HepG2 (cell line): ENCODE measurements at regions not wholly inside any gene's neighbourhood (a gene's known extent, or its start where the extent isn't known, plus 50 kb on each side); places are given as distances from the start of the nearest gene placed in this dataset.

Experiments used
- ATAC-seq: fragments of 200-7000 bp; cut with Tn5 transposase; 3 replicates; pipeline ENCODE4 v1.9.1; 2020; ENCODE audit warnings: mild to moderate bottlenecking, moderate library complexity
- BruUV-seq: library from RNA; stranded (reverse); fragments of 400-500 nt; replicated peaks from 2 replicates; lab custom pipeline; 2021; lab: Mats Ljungman, UMichigan
- CTCF ChIA-PET: fragments of 300-600 bp; formaldehyde crosslinking; extraction: SDS; loops from one replicate; lab custom pipeline; 2021; ENCODE audit warnings: low total read pairs, inconsistent platforms, low intra/inter-chr PET ratio; lab: Yijun Ruan, JAX
- POLR2A ChIA-PET: fragments of 350-600 bp; sonication (Branson Sonifier 250); formaldehyde crosslinking; loops from one replicate; lab custom pipeline; 2020; ENCODE audit warnings: antibody characterized with exemption, inconsistent platforms; lab: Yijun Ruan, JAX
- DNase-seq: peaks from one replicate; pipeline ENCODE4 v3.0.0-alpha.2; 2015; ENCODE audit warnings: low spot score
- FAIRE-seq: peaks from 3 replicates; lab custom pipeline; 2011; peaks lifted over from hg19 to GRCh38; lab: Jason Lieb, UNC
- H2AFZ ChIP-seq: one replicate; pipeline ENCODE4 v1.6.1; 2011; ENCODE audit warnings: low read length, inconsistent platforms
- H3K27ac ChIP-seq: fragments of 300-600 bp; 3 replicates; pipeline ENCODE4 v1.8.0; 2011; ENCODE audit warnings: mixed run types, mild to moderate bottlenecking, mixed read lengths, low read length, inconsistent platforms; ENCODE audit not compliant: insufficient read depth; ENCODE audit errors: extremely low read length
- H3K27me3 ChIP-seq, 2 experiments: fragments of 200-600 bp in 1 of 2; 2 replicates in 1 of 2; 3 replicates in 1 of 2; pipeline versions ENCODE4 v1.6.0 to v1.8.0; 2011; ENCODE audit warnings: low read length in 2 of 2, mild to moderate bottlenecking in 2 of 2, moderate library complexity in 2 of 2, inconsistent platforms in 1 of 2; ENCODE audit not compliant: insufficient read depth in 2 of 2, control insufficient read depth in 1 of 2
- H3K36me3 ChIP-seq, 2 experiments: fragments of 200-600 bp in 1 of 2; replicated peaks in 1 of 2; 2 replicates in 1 of 2; 3 replicates in 1 of 2; pipeline versions ENCODE4 v1.5.1 to v1.8.0; 2011; ENCODE audit warnings: low read length in 2 of 2, inconsistent platforms in 1 of 2; ENCODE audit not compliant: insufficient read depth in 2 of 2, control insufficient read depth in 1 of 2
- H3K4me1 ChIP-seq: 2 replicates; pipeline ENCODE4 v1.5.1; 2012; ENCODE audit warnings: low read length, inconsistent platforms; ENCODE audit not compliant: insufficient read depth
- H3K4me2 ChIP-seq: 2 replicates; pipeline ENCODE4 v1.6.0; 2011; ENCODE audit warnings: low read depth, low read length, inconsistent platforms
- H3K4me3 ChIP-seq, 3 experiments: fragments of 200-600 bp in 1 of 3; sonication (generic), shearing (Covaris generic) in 1 of 3; replicated peaks in 1 of 3; 2 replicates each; pipeline ENCODE4 v1.5.1; 2011 to 2016; ENCODE audit warnings: low read length in 3 of 3, inconsistent platforms in 2 of 3, low read depth in 2 of 3, mild to moderate bottlenecking in 2 of 3, control low read depth in 1 of 3, mixed read lengths in 1 of 3; ENCODE audit not compliant: insufficient read depth in 1 of 3
- H3K79me2 ChIP-seq: one replicate; pipeline ENCODE4 v1.6.1; 2011; ENCODE audit warnings: low read length, inconsistent platforms; ENCODE audit not compliant: insufficient read depth
- H3K9ac ChIP-seq: 2 replicates; pipeline ENCODE4 v1.6.0; 2011; ENCODE audit warnings: mild to moderate bottlenecking, low read depth, low read length, inconsistent platforms; ENCODE audit not compliant: insufficient read depth
- H3K9me3 ChIP-seq: 2 replicates; pipeline ENCODE4 v1.5.1; 2012; ENCODE audit warnings: mild to moderate bottlenecking, low read length
- H4K20me1 ChIP-seq: 2 replicates; pipeline ENCODE4 v1.6.0; 2011; ENCODE audit warnings: inconsistent platforms, mild to moderate bottlenecking, low read length, moderate library complexity; ENCODE audit not compliant: insufficient read depth
- CSRNP1 ChIP-seq: sonication (generic); formaldehyde crosslinking; IDR thresholded peaks from 2 replicates; pipeline ENCODE4 v1.8.1; 2023; ENCODE audit warnings: mild to moderate bottlenecking, missing genetic modification reagents
- FOXO4 ChIP-seq: sonication (generic); formaldehyde crosslinking; conservative IDR thresholded peaks from 2 replicates; pipeline ENCODE4 v1.8.1; 2023; ENCODE audit warnings: missing genetic modification reagents
- MYNN ChIP-seq: sonication (generic); formaldehyde crosslinking; IDR thresholded peaks from 2 replicates; pipeline ENCODE4 v1.4.0; 2020; ENCODE audit warnings: mild to moderate bottlenecking, low read depth, missing genetic modification reagents
- POLR2G ChIP-seq: fragments of 200-400 bp; formaldehyde crosslinking; IDR thresholded peaks from 2 replicates; pipeline ENCODE4 v1.6.1; 2018; ENCODE audit warnings: mild to moderate bottlenecking, low read depth, low read length, moderate library complexity
- STAG1 ChIP-seq: sonication (generic); formaldehyde crosslinking; IDR thresholded peaks from 2 replicates; pipeline ENCODE4 v1.4.0; 2020; ENCODE audit warnings: missing genetic modification reagents
- TCF12 ChIP-seq, 2 experiments: fragments of 450-650 bp in 1 of 2; sonication (generic) in 1 of 2; formaldehyde crosslinking in 1 of 2; IDR thresholded peaks; 2 replicates each; pipeline versions ENCODE4 v1.6.1 to v1.8.0; 2017 to 2022; ENCODE audit warnings: antibody characterized with exemption in 1 of 2, mild to moderate bottlenecking in 1 of 2, missing genetic modification reagents in 1 of 2, moderate library complexity in 1 of 2
- ZNF496 ChIP-seq: sonication (generic); formaldehyde crosslinking; IDR thresholded peaks from 2 replicates; pipeline ENCODE4 v1.8.1; 2023; ENCODE audit warnings: mild to moderate bottlenecking, moderate library complexity, missing genetic modification reagents; ENCODE audit not compliant: insufficient replicate concordance
- ZNF678 ChIP-seq: sonication (generic); formaldehyde crosslinking; IDR thresholded peaks from 2 replicates; pipeline ENCODE4 v1.4.0; 2020; ENCODE audit warnings: mild to moderate bottlenecking, missing genetic modification reagents
- WGBS: methylation state at CpG from one replicate; pipeline ENCODE4 v1.1.6; 2017; ENCODE audit warnings: low lambda C conversion rate; 5-methylcytosine and 5-hydroxymethylcytosine counted together
- in situ Hi-C: cut with HindIII; loops from 2 replicates; pipeline ENCODE4 v1.10.0; 2017; ENCODE audit warnings: low pct_unique_long_range_greater_than_20kb; ENCODE audit not compliant: extremely low pct_ligation_motif_present
- intact Hi-C: fragments of 100-400 bp; cut with micrococcal nuclease; formaldehyde crosslinking; loops from one replicate; pipeline ENCODE4 v1.10.0; 2022; ENCODE audit not compliant: unreplicated experiment

GRCh38 chr1:83545066-83545862, 453.7 kb downstream of the TTLL7 start:
- H4K20me1 ChIP-seq = no peaks in the 10 kb centered on the region
- ChIA-PET CTCF (no interaction called here), POLR2A (no interaction called here)
- FAIRE-seq = no peak
- in situ Hi-C loops = no loop called here
- WGBS = 63% methylated on average over 5 of the region's 5 CpGs
- H3K4me3 ChIP-seq = no peak overlapping the region
- H3K4me2 ChIP-seq = no peak overlapping the region
- no peak overlapping the region for H3K9ac ChIP-seq
- no peaks in the 10 kb centered on the region for H3K4me1 ChIP-seq
- ATAC-seq = no peak
- intact Hi-C loops = loop anchor here (2.0 kb wide), 1 partner anchor 316 kb away; no protein-coding TSS in a partner anchor
- no TSS peak for BruUV-seq
- no peaks in the 10 kb centered on the region for H3K36me3 ChIP-seq
- no peak overlapping the region for H2AFZ ChIP-seq
- peaks cover 76% of the 10 kb centered on the region for H3K9me3 ChIP-seq
- no peaks in the 10 kb centered on the region; a peak in 1 of 5 replicates for H3K27me3 ChIP-seq
- no peak for DNase-seq
- H3K79me2 ChIP-seq = no peaks in the 10 kb centered on the region
- TF ChIP-seq STAG1 (CRISPR knock-in tag) (peak; percentile 14; the same call in 1 of the 2 replicates), FOXO4 (CRISPR knock-in tag) (no peak), POLR2G (no peak)
- no peak overlapping the region for H3K27ac ChIP-seq

- Histone ChIP-seq H3K4me3 (no peak overlapping the region), H3K27ac (no peak overlapping the region), H3K27me3 (no peaks in the 10 kb centered on the region; a peak in 1 of 5 replicates)
- TF ChIP-seq ZNF496 (no peak), CSRNP1 (no peak), TCF12 (IDR thresholded peaks at IDR 0.05) (no peak), TCF12 (CRISPR knock-in tag; IDR thresholded peaks at IDR 0.05) (no peak), ZNF678 (CRISPR knock-in tag) (no peak), MYNN (CRISPR knock-in tag) (no peak)
- TF ChIP-seq, all 625 proteins: peak for 0
- Histone ChIP-seq H3K79me2 (no peaks in the 10 kb centered on the region), H4K20me1 (no peaks in the 10 kb centered on the region), H2AFZ (no peak overlapping the region), H3K9me3 (peaks cover 74% of the 10 kb centered on the region), H3K4me2 (no peak overlapping the region), H3K36me3 (no peaks in the 10 kb centered on the region), H3K9ac (no peak overlapping the region), H3K4me1 (no peaks in the 10 kb centered on the region)
- DNase-seq (no peak), ATAC-seq (no peak), FAIRE-seq (no peak)
- BruUV-seq = no TSS peak
- intact Hi-C loops = no loop called here
- POLR2A ChIA-PET = no interaction called here
- CTCF ChIA-PET = no interaction called here
- in situ Hi-C loops = no loop called here
- WGBS = 0% methylated on average over 3 of the region's 3 CpGs
Observed at GRCh38 chr1:83543222-83543973, 455.5 kb downstream of the TTLL7 start.
